ENCODE measurements at regions not wholly inside any gene's neighbourhood (a gene's known extent, or its start where the extent isn't known, plus 50 kb on each side); places are given as distances from the start of the nearest gene placed in this dataset.

- TF ChIP-seq CTCF (IDR thresholded peaks at IDR 0.05) (no peak), POLR2A (IDR thresholded peaks at IDR 0.05) (no peak), POLR2AphosphoS5 (IDR thresholded peaks at IDR 0.05; ENCODE audit: insufficient read depth in 1 of 2, low read depth in 1 of 2) (no peak)
These were observed 50.4 kb upstream of the CTNNBL1 start for GRCh38 chr20:37643400-37643799.
